KG1 (cell line): ENCODE measurements at regions not wholly inside any gene's neighbourhood (a gene's known extent, or its start where the extent isn't known, plus 50 kb on each side); places are given as distances from the start of the nearest gene placed in this dataset.

Experiments used
- DNase-seq: peaks from one replicate; lab custom pipeline; 2025; lab: John Stamatoyannopoulos, UW

DNA sequence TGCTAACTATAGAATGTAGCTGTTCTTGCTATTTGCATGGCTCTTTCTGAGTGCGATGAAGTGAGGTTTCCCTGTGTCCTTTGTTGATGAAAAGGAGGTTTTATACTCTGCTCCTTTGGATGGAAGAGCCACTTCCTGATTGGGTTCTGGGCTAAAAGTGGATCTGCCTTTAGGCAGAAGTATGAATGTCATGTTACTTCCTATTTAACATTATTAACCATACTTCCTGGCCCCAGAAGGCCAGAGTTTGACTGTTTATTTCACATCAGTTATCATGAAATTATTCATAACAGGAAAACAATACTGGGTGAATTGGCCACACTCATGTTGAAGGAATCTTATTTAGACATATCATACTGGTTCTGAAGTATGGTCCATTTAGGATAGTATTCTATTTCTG lies 386.2 kb downstream of the PCDH7 start:
- no peak for DNase-seq

GRCh38 chr4:31107362-31107761 lies 387.2 kb downstream of the PCDH7 start:
- no peak for DNase-seq

DNA sequence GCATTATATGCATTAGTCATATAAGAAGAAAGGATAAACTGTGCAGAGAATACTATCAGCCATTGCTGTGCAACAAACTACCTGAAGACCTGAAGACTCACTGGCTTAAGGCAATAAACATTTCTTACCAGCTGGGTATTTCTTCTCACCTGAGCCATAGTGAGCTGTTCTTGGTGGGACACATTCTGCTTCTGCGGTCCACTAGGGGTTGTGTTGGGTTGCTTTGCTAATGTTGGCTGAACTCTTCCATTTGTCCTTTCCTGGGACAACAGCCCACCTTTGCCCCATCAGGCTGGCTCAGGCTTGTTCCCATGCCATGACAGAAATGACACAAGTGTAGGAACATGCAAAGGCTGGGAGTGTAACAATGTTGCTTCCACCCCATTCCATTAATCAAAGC lies 388.6 kb downstream of the PCDH7 start:
- no peak for DNase-seq

DNA sequence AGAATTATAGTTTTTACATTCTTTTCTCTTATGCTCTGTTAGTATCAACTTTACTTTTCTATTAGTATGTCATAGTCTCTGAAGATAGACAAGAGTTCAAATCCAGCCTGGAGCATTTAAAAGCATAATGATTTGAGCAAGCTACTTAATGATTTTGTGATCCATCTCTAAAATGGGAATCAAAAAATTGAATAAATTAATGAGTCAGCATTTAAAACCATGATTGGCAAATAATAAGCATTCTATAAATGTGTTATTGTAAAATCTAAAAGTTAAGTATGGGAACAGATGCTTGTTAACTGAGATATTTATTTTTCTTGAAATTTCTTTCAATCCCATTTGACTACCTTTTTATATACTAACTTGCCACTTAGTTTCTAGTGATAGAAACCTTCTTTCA lies 391.6 kb downstream of the PCDH7 start:
- DNase-seq: no peak

- no peak for DNase-seq
Measured at GRCh38 chr4:31114816-31115215, 394.6 kb downstream of the PCDH7 start.

DNA sequence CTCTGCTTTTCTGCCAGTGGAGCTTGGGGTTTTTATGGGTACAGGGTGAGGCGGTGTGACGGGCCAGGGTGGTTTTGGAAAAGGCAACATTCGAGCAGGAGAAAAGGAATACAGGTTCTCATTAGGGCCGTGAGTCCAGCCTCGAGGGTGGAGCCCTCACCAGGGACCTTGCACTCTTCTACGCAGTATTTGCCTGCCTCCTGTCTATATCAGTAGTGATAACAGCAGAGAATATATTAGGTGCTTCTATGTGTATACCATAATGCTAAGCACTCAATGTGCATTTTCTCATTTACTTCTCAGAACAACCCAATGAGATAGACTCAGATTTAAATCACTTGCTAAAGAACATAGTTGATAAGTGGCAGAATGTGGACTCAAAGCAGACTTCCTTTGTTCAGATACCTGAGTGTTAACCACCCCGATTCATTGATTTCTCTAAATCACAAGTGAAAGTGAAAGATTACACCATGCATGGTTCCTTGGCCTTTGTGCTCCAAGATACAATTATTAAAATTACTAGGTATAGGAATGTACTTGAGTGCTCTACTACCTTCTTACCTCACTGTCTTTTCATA lies 403.9 kb downstream of the PCDH7 start:
- DNase-seq: no peak

DNA sequence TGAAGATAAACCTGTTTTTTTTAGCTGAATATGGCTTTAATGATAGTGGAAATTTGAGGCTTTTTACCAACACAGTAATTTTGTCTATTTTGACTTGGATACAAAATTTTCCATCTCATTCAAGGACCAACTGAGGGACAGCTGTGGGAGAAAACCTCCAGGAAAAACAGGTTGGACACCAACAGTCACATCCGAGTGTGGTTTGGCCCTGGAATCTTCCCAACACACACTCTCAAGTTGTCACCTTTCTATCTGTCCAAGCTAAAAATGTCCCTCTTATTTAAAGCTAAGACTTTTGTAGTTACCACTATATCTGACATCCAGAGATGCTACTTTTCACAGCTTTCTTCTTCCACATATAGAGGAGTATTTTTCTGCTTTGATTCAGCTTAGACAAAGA lies 404.9 kb downstream of the PCDH7 start:
- no peak for DNase-seq

GRCh38 chr4:31125496-31125895 lies 405.3 kb downstream of the PCDH7 start:
- no peak for DNase-seq

GRCh38 chr4:31126881-31127398 lies 406.8 kb downstream of the PCDH7 start:
- no peak for DNase-seq

DNA sequence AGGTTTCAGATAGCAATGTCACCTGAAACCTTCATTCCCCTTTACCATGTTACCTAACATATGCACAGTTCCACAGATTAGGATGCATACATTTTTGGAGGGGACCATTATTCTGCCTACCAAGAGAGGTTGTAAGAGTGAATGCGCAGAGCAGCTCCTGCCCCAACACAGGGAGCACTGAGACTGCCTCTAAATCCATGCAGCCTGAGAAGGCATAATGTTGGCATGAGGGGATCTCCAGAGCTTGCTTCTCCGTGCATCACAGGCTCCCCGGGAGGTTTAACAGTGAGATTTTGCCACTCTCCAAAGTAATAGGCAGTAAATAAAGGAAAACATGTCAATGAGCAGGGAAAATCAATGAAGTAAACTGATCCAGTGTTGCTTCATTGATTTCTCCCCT lies 410.8 kb downstream of the PCDH7 start:
- DNase-seq: no peak

GRCh38 chr4:31134720-31135119 lies 414.6 kb downstream of the PCDH7 start:
- no peak for DNase-seq

DNA sequence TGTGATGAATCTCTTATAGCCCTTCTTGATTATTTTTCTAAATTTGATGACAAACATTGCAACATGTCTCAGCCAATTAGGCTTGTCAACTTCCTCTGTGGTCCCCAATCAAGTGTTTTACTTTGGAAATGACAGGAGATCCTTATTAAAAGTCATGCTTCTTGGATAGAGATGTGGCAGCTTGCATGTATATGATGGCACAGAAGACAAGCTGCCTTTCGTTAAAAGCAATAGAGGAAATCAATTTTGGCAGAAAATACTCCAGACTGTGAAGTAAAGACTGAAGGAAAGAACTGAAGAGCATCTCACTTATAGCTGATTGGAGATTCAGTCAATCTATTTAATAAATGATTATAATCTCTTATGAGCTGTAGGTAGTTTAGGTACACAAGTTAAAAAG lies 419.6 kb downstream of the PCDH7 start:
- DNase-seq: no peak

GRCh38 chr4:31141095-31141831 lies 421.1 kb downstream of the PCDH7 start:
- DNase-seq: no peak

- DNase-seq: no peak
Measured at GRCh38 chr4:31141832-31142142, 421.6 kb downstream of the PCDH7 start.

DNA sequence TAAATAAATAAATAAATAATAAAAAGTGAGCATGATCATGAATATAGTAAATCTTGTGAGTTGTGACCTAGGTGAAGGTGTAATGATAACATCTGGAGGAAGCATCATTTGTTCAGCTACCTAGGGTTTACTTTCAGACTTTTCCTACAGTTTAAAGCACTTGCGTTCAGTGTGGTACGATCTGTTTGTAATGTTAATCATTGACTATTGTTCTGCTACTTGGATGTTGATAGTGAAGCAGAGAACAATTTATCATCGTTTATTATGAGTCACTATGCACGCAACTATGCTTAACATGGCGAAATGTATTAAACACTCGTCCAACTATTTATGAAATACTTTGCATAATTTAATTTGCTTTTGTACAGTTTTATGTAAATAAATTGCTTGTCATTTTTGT lies 426.2 kb downstream of the PCDH7 start:
- no peak for DNase-seq

- DNase-seq: no peak
Measured at GRCh38 chr4:31148990-31149389, 428.8 kb downstream of the PCDH7 start.

GRCh38 chr4:31156221-31156620 lies 436.1 kb downstream of the PCDH7 start:
- DNase-seq: no peak

- no peak for DNase-seq
Measured at GRCh38 chr4:31160146-31160545, 440.0 kb downstream of the PCDH7 start.

DNA sequence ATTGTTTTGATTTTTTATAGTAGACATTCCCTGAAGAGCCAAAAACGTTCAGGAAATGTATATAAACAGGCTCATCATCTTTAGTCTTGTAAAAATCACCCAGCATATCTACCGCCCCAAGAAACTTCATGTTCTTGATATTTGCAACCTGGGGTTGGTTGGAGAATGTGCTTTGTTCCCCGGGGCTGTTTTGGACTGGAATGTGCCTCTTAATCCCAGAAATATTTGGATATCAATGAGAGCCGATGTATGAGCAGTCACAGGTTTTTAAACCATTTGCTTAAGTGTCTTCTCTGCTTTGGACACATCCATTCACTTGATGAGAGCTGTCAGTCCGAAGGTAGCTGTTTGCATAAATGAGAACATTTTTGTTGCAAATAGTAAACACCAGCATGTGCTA lies 449.7 kb downstream of the PCDH7 start:
- DNase-seq: no peak

GRCh38 chr4:31171362-31171761 lies 451.2 kb downstream of the PCDH7 start:
- DNase-seq: no peak

DNA sequence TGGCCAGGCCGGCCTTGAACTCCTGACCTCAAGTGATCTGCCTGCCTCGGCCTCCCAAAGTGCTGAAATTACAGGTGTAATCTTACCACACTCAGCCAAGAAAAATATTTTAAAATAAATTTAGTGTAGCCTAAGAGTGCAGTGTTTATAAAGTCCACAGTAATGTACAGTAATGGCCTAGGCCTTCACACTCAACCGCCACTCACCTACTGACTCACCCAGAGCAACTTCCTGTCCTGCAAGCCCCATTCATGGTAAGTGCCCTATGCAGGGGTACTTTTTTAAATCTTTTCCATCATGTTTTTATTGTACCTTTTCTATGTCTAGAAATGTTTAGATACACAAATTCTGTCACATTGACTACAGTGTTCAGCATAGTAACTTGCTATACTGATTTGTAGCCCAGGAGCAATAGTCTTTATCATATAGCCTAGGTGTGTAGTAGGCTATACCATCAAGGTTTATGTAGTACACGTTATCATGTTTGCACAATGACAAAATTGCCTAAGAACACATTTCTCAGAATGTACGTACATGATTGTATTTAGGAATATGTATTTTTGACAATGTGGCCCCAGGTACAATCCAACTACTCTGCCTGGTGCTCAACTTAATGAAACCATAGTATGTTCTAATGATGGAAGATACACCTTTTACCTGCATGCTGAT lies 455.2 kb downstream of the PCDH7 start:
- DNase-seq: no peak

- DNase-seq: no peak
Measured at GRCh38 chr4:31183256-31183655, 463.1 kb downstream of the PCDH7 start.

DNA sequence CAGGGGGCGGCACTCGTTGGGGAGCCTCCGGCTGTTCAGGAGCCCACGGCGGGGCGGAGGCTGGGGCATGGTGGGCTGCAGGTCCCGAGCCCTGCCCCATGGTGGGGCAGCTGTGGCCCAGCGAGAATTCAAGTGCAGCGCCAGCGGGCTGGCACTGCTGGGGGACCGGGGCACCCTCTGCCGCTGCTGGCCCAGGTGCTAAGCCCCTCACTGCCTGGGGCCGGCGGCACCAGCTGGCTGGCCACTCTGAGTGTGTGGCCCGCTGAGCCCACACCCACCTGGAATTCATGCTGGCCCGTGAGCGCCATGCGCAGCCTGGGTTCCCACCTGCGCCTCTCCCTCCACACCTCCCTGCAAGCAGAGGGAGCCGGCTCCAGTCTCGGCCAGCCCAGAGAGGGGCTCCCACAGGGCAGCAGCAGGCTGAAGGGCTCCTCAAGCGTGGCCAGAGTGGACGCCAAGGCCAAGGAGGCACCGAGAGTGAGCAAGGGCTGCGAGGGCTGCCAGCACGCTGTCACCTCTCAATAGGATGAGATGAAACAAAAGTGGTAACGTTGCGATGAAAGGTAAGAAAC lies 464.9 kb downstream of the PCDH7 start:
- no peak for DNase-seq
